ENCODE measurements at regions not wholly inside any gene's neighbourhood (a gene's known extent, or its start where the extent isn't known, plus 50 kb on each side); places are given as distances from the start of the nearest gene placed in this dataset.

DNA sequence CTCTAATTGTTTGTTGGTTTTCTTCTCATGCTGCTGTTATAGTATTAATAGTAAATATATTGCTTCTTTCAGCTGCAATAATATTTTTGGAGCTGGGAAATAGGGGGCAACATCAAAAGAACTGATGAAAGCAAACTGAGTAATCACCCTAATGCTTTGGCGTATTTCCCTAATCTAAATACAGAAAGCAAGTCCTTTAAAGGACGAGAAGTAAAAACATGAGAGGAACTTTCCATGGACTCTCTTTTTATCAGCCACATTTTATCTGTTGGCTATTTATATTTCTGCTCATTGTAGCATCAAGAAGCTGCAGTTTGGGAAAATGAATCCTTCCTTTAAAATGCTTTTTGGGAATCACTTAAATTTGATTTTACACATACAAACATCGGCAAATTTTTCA is 139.9 kb upstream of the SLC8A1 start:
- Histone ChIP-seq H3K27ac (no peak overlapping the region), H4K20me1 (ENCODE audit: low read depth) (no peaks in the 10 kb centered on the region), H3K9me3 (ENCODE audit: low read depth) (no peaks in the 10 kb centered on the region), H3K9ac (no peak overlapping the region), H3K4me3 (no peak overlapping the region), H3F3A (ENCODE audit: low read depth) (no peaks in the 10 kb centered on the region), H3K27me3 (no peaks in the 10 kb centered on the region), H3K79me2 (ENCODE audit: low read depth) (no peaks in the 10 kb centered on the region), H3K36me3 (no peaks in the 10 kb centered on the region), H3K4me2 (peak overlapping the region; percentile 63), H3K4me1 (peaks cover 14% of the 10 kb centered on the region), H2AFZ (replicated peaks) (peak overlapping the region; percentile 100)
- TF ChIP-seq EZH2phosphoT487 (IDR thresholded peaks at IDR 0.05) (no peak), EZH2 (IDR thresholded peaks at IDR 0.05) (no peak)
- TF ChIP-seq, protein P1, sequence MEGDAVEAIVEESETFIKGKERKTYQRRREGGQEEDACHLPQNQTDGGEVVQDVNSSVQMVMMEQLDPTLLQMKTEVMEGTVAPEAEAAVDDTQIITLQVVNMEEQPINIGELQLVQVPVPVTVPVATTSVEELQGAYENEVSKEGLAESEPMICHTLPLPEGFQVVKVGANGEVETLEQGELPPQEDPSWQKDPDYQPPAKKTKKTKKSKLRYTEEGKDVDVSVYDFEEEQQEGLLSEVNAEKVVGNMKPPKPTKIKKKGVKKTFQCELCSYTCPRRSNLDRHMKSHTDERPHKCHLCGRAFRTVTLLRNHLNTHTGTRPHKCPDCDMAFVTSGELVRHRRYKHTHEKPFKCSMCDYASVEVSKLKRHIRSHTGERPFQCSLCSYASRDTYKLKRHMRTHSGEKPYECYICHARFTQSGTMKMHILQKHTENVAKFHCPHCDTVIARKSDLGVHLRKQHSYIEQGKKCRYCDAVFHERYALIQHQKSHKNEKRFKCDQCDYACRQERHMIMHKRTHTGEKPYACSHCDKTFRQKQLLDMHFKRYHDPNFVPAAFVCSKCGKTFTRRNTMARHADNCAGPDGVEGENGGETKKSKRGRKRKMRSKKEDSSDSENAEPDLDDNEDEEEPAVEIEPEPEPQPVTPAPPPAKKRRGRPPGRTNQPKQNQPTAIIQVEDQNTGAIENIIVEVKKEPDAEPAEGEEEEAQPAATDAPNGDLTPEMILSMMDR (IDR thresholded peaks at IDR 0.05) = no peak
- Mint-ChIP-seq H3K9me3 (no peaks in the 10 kb centered on the region), H3K4me1 (peaks cover 15% of the 10 kb centered on the region), H3K27ac (peak overlapping the region; percentile 4), H3K36me3 (no peaks in the 10 kb centered on the region), H3K4me3 (no peak overlapping the region), H3K27me3 (ENCODE audit: insufficient read depth, low read depth) (no peaks in the 10 kb centered on the region)
- no peak for DNase-seq (ENCODE audit: low spot score)

DNA sequence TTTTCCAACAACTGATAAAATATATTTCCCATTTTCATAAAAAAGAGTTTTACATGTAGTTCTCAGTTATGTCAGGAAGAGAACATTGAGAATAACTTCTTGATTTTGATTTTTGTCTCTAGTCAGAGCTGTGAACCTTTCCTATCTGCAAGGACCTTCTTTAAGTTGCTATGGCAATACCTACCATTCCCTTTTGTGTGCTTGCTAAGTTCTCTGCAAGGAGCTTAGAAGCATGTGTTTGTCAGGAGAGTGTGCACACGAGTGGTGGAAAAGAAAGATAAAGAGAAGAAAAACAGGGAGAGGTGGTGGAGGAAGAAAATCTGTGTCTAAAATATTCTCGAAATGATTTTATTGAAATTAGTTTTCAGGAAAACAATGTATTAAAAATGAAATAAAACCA is 140.3 kb upstream of the SLC8A1 start:
- Mint-ChIP-seq H3K9me3 (no peaks in the 10 kb centered on the region), H3K4me3 (no peak overlapping the region), H3K4me1 (peaks cover 15% of the 10 kb centered on the region), H3K36me3 (no peaks in the 10 kb centered on the region), H3K27ac (peak overlapping the region; percentile 4), H3K27me3 (ENCODE audit: insufficient read depth, low read depth) (no peaks in the 10 kb centered on the region)
- H3K9ac ChIP-seq = no peak overlapping the region
- H3K9me3 ChIP-seq (ENCODE audit: low read depth) = no peaks in the 10 kb centered on the region
- no peak overlapping the region for H3K27ac ChIP-seq
- H3K79me2 ChIP-seq (ENCODE audit: low read depth) = no peaks in the 10 kb centered on the region
- H3K4me2 ChIP-seq = peak overlapping the region; percentile 63
- peak overlapping the region; percentile 100 for H2AFZ ChIP-seq (replicated peaks)
- no peaks in the 10 kb centered on the region for H3K27me3 ChIP-seq
- H4K20me1 ChIP-seq (ENCODE audit: low read depth) = no peaks in the 10 kb centered on the region
- H3F3A ChIP-seq (ENCODE audit: low read depth) = no peaks in the 10 kb centered on the region
- peaks cover 14% of the 10 kb centered on the region for H3K4me1 ChIP-seq
- no peaks in the 10 kb centered on the region for H3K36me3 ChIP-seq
- DNase-seq (ENCODE audit: low spot score) = peak; percentile 57
- no peak overlapping the region for H3K4me3 ChIP-seq
- TF ChIP-seq EZH2 (IDR thresholded peaks at IDR 0.05) = no peak
- TF ChIP-seq, protein P1 (IDR thresholded peaks at IDR 0.05) = no peak
- no peak for TF ChIP-seq EZH2phosphoT487 (IDR thresholded peaks at IDR 0.05)

DNA sequence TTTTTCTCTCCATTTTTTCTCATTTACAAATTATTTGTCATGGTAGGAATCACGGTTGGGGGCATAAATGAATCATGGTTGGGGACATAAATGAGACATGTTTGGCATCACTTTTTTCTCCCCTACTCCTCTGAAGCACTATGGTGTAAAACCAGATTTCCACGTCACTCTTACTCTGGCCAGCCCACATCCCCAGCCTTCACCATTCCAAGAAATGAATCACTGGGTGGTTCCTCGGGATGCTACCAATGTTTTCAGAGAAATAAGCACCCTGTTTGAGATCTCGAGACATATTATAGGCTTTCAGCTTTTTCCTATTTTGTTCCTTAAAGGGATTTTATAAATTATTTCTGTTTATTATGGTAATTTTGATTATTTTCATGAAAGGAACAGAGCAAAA is 155.0 kb upstream of the SLC8A1 start:
- no peak for DNase-seq (ENCODE audit: low spot score)
- H3K9ac ChIP-seq = no peak overlapping the region
- no peaks in the 10 kb centered on the region for H3K79me2 ChIP-seq (ENCODE audit: low read depth)
- Mint-ChIP-seq H3K27me3 (ENCODE audit: insufficient read depth, low read depth) (no peaks in the 10 kb centered on the region), H3K36me3 (no peaks in the 10 kb centered on the region), H3K27ac (no peak overlapping the region), H3K9me3 (no peaks in the 10 kb centered on the region), H3K4me3 (no peak overlapping the region), H3K4me1 (no peaks in the 10 kb centered on the region)
- H4K20me1 ChIP-seq (ENCODE audit: low read depth) = no peaks in the 10 kb centered on the region
- no peaks in the 10 kb centered on the region for H3K27me3 ChIP-seq
- H3K4me3 ChIP-seq = no peak overlapping the region
- H3K4me1 ChIP-seq = no peaks in the 10 kb centered on the region
- H2AFZ ChIP-seq (replicated peaks) = no peak overlapping the region
- no peak overlapping the region for H3K4me2 ChIP-seq
- H3F3A ChIP-seq (ENCODE audit: low read depth) = no peaks in the 10 kb centered on the region
- no peak overlapping the region for H3K27ac ChIP-seq
- TF ChIP-seq, protein P1 (IDR thresholded peaks at IDR 0.05) = no peak
- no peak for TF ChIP-seq EZH2 (IDR thresholded peaks at IDR 0.05)
- no peak for TF ChIP-seq EZH2phosphoT487 (IDR thresholded peaks at IDR 0.05)
- no peaks in the 10 kb centered on the region for H3K9me3 ChIP-seq (ENCODE audit: low read depth)
- H3K36me3 ChIP-seq = no peaks in the 10 kb centered on the region

Data from neural progenitor cell (in vitro differentiated cells).